ENCODE measurements at regions not wholly inside any gene's neighbourhood (a gene's known extent, or its start where the extent isn't known, plus 50 kb on each side); places are given as distances from the start of the nearest gene placed in this dataset.

DNA sequence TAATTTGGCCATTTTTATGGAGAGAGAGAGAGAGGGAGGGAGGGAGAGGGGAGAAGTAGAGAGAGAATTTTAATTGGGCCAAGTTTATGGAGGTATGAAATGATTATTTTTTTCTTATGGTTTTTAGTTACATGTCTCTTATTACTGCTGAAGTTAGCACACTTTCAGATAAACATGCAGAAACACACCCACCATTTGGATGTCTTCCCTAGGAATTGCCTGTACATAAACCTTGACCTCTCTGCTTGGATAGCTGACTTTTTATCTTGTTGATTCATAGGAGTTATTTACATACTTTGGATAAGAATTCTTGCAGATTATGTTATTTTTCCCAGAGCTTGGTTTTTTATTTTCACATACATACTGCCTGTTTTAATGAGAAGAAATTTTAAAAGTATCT is 310.2 kb upstream of the ADAMTS5 start:
- TF ChIP-seq, protein P1, sequence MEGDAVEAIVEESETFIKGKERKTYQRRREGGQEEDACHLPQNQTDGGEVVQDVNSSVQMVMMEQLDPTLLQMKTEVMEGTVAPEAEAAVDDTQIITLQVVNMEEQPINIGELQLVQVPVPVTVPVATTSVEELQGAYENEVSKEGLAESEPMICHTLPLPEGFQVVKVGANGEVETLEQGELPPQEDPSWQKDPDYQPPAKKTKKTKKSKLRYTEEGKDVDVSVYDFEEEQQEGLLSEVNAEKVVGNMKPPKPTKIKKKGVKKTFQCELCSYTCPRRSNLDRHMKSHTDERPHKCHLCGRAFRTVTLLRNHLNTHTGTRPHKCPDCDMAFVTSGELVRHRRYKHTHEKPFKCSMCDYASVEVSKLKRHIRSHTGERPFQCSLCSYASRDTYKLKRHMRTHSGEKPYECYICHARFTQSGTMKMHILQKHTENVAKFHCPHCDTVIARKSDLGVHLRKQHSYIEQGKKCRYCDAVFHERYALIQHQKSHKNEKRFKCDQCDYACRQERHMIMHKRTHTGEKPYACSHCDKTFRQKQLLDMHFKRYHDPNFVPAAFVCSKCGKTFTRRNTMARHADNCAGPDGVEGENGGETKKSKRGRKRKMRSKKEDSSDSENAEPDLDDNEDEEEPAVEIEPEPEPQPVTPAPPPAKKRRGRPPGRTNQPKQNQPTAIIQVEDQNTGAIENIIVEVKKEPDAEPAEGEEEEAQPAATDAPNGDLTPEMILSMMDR (conservative IDR thresholded peaks at IDR 0.05 in 1 of 2, IDR thresholded peaks at IDR 0.05 in 1 of 2; ENCODE audit: extremely low read depth in 1 of 2, insufficient read depth in 1 of 2, low read depth in 1 of 2, low read length in 2 of 2) = no peak
- TF ChIP-seq EZH2 (IDR thresholded peaks at IDR 0.05; ENCODE audit: borderline replicate concordance, low read length) = no peak
